NCI-H526 (cell line): ENCODE measurements at regions not wholly inside any gene's neighbourhood (a gene's known extent, or its start where the extent isn't known, plus 50 kb on each side); places are given as distances from the start of the nearest gene placed in this dataset.

Source experiments
- DNase-seq, 2 experiments: peaks; one replicate each; lab custom pipeline; 2025; lab: John Stamatoyannopoulos, UW

GRCh38 chr4:30450474-30450873, 269.7 kb upstream of the PCDH7 start:
- DNase-seq: no peak

GRCh38 chr4:30454504-30454903, 265.7 kb upstream of the PCDH7 start:
- no peak for DNase-seq

GRCh38 chr4:30456716-30457115, 263.5 kb upstream of the PCDH7 start:
- no peak for DNase-seq

- no peak for DNase-seq
Observed at GRCh38 chr4:30460818-30461217, 259.4 kb upstream of the PCDH7 start.

GRCh38 chr4:30461218-30461617, 259.0 kb upstream of the PCDH7 start:
- no peak for DNase-seq

GRCh38 chr4:30462445-30463090, 257.6 kb upstream of the PCDH7 start:
- no peak for DNase-seq

- DNase-seq: no peak
Observed at GRCh38 chr4:30471861-30472260, 248.3 kb upstream of the PCDH7 start.

- DNase-seq: no peak
Observed at GRCh38 chr4:30473225-30473624, 246.9 kb upstream of the PCDH7 start.

GRCh38 chr4:30495251-30495650, 224.9 kb upstream of the PCDH7 start:
- DNase-seq: no peak

GRCh38 chr4:30495651-30496310, 224.4 kb upstream of the PCDH7 start:
- no peak for DNase-seq

- DNase-seq: no peak
Observed at GRCh38 chr4:30511751-30512150, 208.4 kb upstream of the PCDH7 start.

GRCh38 chr4:30518211-30518610, 202.0 kb upstream of the PCDH7 start:
- DNase-seq: peak; percentile 78 to 85

GRCh38 chr4:30525662-30526315, 194.4 kb upstream of the PCDH7 start:
- DNase-seq: no peak

GRCh38 chr4:30535255-30535654, 184.9 kb upstream of the PCDH7 start:
- DNase-seq: no peak

GRCh38 chr4:30536231-30536630, 183.9 kb upstream of the PCDH7 start:
- no peak for DNase-seq

- no peak for DNase-seq
Observed at GRCh38 chr4:30537456-30537855, 182.7 kb upstream of the PCDH7 start.

- DNase-seq: no peak
Observed at GRCh38 chr4:30538794-30539193, 181.4 kb upstream of the PCDH7 start.

- no peak for DNase-seq
Observed at GRCh38 chr4:30543057-30543456, 177.1 kb upstream of the PCDH7 start.

- no peak for DNase-seq
Observed at GRCh38 chr4:30553151-30553550, 167.0 kb upstream of the PCDH7 start.

GRCh38 chr4:30553706-30554105, 166.5 kb upstream of the PCDH7 start:
- DNase-seq: no peak

GRCh38 chr4:30555775-30556174, 164.4 kb upstream of the PCDH7 start:
- DNase-seq: no peak

- no peak for DNase-seq
Observed at GRCh38 chr4:30559481-30559880, 160.7 kb upstream of the PCDH7 start.

GRCh38 chr4:30586850-30587249, 133.3 kb upstream of the PCDH7 start:
- no peak for DNase-seq
